Esophagus squamous epithelium (tissue), 4 donors: ENCODE measurements at regions not wholly inside any gene's neighbourhood (a gene's known extent, or its start where the extent isn't known, plus 50 kb on each side); places are given as distances from the start of the nearest gene placed in this dataset.

Source experiments
- CTCF ChIP-seq, 6 experiments: fragments of 450-650 bp in 4 of 6; fragments of 200-600 bp in 2 of 6; sonication (generic) in 2 of 6; IDR thresholded peaks; one replicate each; pipeline ENCODE4 v1.5.1; 2016 to 2019; ENCODE audit warnings: antibody characterized with exemption in 6 of 6, mild to moderate bottlenecking in 4 of 6, moderate library complexity in 4 of 6
- POLR2A ChIP-seq, 4 donors: fragments of 450-650 bp; IDR thresholded peaks; one replicate each; pipeline ENCODE4 v1.6.1; 2017; ENCODE audit warnings: antibody characterized with exemption in 4 of 4, mild to moderate bottlenecking in 4 of 4, moderate library complexity in 3 of 4

GRCh38 chrX:40996886-40997530, 88.2 kb upstream of the USP9X start:
- no peak for TF ChIP-seq CTCF (IDR thresholded peaks at IDR 0.05)
- no peak for TF ChIP-seq POLR2A (IDR thresholded peaks at IDR 0.05)
